Neural cell (in vitro differentiated cells): ENCODE measurements at regions not wholly inside any gene's neighbourhood (a gene's known extent, or its start where the extent isn't known, plus 50 kb on each side); places are given as distances from the start of the nearest gene placed in this dataset.

ENCODE experiments used
- CTCF ChIP-seq: fragments of 450-650 bp; IDR thresholded peaks from 2 replicates; pipeline ENCODE4 v1.5.1; 2014; ENCODE audit warnings: antibody characterized with exemption, mild to moderate bottlenecking, moderate library complexity; ENCODE audit not compliant: poor library complexity, severe bottlenecking
- EP300 ChIP-seq: fragments of 450-650 bp; conservative IDR thresholded peaks from 2 replicates; pipeline ENCODE4 v1.6.1; 2014; ENCODE audit warnings: antibody characterized with exemption, mild to moderate bottlenecking, moderate library complexity; ENCODE audit not compliant: poor library complexity, severe bottlenecking
- EZH2 ChIP-seq: fragments of 200-600, 300-800 bp; shearing (Covaris generic), sonication (generic); IDR thresholded peaks from 2 replicates; pipeline ENCODE4 v1.6.1; 2014; ENCODE audit warnings: antibody characterized with exemption, low read length, borderline replicate concordance, mild to moderate bottlenecking; ENCODE audit not compliant: insufficient read depth, poor library complexity, severe bottlenecking
- MXI1 ChIP-seq: fragments of 450-650 bp; conservative IDR thresholded peaks from 2 replicates; pipeline ENCODE4 v1.6.1; 2014; ENCODE audit warnings: antibody characterized with exemption, mild to moderate bottlenecking; ENCODE audit not compliant: poor library complexity, severe bottlenecking
- POLR2AphosphoS5 ChIP-seq: IDR thresholded peaks from 2 replicates; pipeline ENCODE4 v1.6.1; 2012
- RAD21 ChIP-seq: fragments of 450-650 bp; conservative IDR thresholded peaks from 2 replicates; pipeline ENCODE4 v1.6.1; 2014; ENCODE audit warnings: antibody characterized with exemption, mild to moderate bottlenecking, moderate library complexity
- TAF1 ChIP-seq: IDR thresholded peaks from 2 replicates; pipeline ENCODE4 v1.6.1; 2012; ENCODE audit warnings: low read depth
- TF ChIP-seq, protein P1 (sequence below): IDR thresholded peaks from 2 replicates; pipeline ENCODE4 v1.6.1; 2012; ENCODE audit warnings: borderline replicate concordance

GRCh38 chrX:6386837-6387236 lies 148.1 kb downstream of the VCX3A start:
- no peak for TF ChIP-seq TAF1
- TF ChIP-seq CTCF: no peak
- no peak for TF ChIP-seq EZH2
- TF ChIP-seq EP300: no peak
- no peak for TF ChIP-seq RAD21
- TF ChIP-seq, protein P1, sequence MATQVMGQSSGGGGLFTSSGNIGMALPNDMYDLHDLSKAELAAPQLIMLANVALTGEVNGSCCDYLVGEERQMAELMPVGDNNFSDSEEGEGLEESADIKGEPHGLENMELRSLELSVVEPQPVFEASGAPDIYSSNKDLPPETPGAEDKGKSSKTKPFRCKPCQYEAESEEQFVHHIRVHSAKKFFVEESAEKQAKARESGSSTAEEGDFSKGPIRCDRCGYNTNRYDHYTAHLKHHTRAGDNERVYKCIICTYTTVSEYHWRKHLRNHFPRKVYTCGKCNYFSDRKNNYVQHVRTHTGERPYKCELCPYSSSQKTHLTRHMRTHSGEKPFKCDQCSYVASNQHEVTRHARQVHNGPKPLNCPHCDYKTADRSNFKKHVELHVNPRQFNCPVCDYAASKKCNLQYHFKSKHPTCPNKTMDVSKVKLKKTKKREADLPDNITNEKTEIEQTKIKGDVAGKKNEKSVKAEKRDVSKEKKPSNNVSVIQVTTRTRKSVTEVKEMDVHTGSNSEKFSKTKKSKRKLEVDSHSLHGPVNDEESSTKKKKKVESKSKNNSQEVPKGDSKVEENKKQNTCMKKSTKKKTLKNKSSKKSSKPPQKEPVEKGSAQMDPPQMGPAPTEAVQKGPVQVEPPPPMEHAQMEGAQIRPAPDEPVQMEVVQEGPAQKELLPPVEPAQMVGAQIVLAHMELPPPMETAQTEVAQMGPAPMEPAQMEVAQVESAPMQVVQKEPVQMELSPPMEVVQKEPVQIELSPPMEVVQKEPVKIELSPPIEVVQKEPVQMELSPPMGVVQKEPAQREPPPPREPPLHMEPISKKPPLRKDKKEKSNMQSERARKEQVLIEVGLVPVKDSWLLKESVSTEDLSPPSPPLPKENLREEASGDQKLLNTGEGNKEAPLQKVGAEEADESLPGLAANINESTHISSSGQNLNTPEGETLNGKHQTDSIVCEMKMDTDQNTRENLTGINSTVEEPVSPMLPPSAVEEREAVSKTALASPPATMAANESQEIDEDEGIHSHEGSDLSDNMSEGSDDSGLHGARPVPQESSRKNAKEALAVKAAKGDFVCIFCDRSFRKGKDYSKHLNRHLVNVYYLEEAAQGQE: no peak
- TF ChIP-seq POLR2AphosphoS5: no peak
- TF ChIP-seq MXI1: no peak
